GM21528 (cell line): ENCODE measurements at regions not wholly inside any gene's neighbourhood (a gene's known extent, or its start where the extent isn't known, plus 50 kb on each side); places are given as distances from the start of the nearest gene placed in this dataset.
"Not testable (repeated sequence)": the region's sequence is repeated elsewhere in the genome, so short reads cannot be mapped to it uniquely, and the experiment has no call there.

Experiments
- ATAC-seq: cut with Tn5 transposase; IDR thresholded peaks from one replicate; pipeline ENCODE4 v1.9.1; 2021; ENCODE audit warnings: mild to moderate bottlenecking, moderate library complexity; ENCODE audit not compliant: unreplicated experiment, low FRiP score

DNA sequence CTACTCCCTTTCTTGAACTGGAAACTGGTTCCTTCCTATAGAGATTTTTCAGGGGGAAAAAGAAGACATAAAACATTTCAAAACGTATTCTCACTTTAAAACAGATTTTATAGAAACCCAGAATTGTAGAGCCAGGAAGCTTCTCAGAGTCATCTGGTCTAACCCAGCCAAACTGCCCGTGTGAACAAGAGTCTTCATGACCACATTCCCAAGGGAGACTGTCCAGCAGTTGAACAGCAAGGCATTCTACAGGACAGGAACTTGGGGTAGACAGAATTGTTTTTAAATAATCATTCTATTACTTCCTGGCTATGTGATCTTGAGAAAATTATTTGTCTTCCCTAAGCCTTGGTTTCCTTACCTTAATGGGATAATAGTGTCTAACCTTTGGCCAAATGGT is 163.5 kb upstream of the IVNS1ABP start:
- ATAC-seq = no peak

DNA sequence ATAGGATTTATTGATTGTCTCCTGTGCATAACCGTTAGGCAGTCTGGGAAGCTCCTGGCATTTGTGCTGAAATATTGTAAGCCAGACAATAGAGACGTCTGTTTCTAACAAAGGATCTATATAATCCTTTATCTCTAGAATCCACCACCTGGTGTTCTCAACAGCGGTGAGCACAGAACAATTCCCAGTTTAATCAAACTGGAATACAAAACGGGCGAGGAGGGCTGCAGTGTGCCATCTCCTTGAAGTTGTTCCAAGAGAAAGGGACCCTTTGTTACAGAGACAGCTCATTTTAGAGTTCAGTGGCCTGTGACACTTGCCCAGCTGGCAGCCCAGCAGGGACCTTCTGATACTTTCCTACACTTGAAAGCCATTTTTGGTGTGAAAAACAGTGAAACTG is 162.8 kb upstream of the IVNS1ABP start:
- ATAC-seq = no peak

DNA sequence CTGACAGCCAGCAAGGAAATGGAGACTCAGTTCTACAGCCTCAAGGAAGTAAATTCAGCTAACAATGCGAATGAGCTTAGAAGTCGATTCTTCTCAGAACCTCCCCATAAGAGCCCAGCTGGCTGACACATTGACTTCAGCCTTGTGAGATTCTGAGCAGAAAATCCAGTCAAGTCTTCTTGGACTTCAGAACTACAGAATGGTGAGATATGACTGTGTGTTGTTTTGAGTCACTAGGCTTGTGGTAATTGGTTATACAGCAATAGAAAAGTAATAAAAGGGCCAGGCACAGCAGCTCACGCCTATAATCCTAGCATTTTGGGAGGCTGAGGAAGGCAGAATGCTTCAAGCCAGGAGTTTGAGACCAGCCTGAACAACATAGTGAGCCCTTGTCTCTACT is 161.8 kb upstream of the IVNS1ABP start:
- ATAC-seq = no peak

DNA sequence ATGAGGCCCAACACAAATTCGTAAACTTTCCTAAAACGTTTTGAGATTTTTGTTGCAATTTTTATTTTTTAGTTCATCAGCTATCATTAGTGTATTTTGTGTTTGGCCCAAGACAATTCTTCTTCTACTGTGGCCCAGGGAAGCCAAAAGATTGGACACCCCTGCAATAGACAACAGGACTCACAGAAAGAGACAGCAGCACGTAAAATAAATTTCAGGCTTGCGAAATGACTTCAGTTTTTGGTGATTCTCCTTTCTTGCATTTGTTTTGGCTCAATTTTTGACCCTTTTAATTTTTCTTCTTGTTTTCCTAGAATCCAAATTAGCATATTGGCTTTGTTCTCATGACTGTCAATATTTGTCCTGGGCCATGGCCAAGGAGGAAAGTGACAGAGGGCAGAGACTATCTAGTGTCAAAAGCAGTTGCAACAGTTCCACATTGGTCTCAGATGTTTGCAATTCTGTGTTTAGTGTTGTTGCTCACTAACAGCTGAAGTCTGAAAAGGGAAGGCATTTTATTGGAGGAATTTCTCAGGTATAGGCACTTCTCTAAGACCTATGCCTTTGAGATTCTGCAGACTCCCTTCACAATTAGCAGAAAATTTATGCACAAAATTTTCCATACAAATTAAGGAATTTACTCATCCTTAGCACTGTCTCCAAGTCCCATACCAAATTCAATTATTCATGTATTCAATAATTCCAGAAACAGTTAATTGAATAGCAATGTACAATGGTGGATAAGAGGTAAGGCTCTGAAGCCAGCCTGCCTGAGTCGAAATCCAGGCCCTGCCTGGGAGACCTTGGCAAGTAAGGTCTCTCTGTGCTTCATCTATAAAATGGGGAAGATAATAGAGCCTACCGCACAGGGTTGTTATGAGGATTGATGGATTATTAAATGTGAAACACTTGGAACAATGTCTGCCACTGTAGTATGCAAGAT is 160.9 kb upstream of the IVNS1ABP start:
- ATAC-seq = no peak

DNA sequence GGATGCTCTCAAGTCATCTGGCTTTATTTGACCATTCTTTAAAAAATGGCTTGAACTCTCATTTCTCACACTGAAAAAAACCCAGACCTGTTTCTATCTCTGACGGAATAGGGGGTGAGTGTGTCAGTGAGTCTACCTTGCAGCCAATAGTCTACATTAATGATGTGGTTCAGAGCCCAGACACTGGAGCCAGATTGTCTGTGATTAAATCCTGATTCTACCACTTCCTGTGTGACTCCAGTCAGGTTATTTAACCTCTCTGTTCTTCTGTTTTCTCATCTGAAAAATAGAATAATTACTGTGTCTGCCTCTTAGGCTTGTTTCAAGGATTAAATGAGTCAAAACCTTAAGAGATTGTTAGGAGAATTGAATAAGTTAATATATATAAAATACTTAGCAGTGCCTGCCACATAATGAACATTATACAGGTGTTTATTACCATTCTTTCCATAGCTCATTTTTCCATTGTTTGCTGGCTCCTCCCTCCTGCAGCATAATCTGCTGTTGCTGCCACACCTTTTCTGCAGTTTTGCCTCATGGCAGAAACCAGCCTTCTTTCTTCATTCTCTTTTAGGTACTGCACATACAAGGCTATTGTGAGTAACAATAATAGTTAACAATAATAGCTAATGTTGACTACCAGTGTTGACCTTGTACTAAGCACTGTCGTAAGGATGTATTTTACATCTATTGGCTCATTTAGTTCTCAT is 157.6 kb upstream of the IVNS1ABP start:
- ATAC-seq = no peak

DNA sequence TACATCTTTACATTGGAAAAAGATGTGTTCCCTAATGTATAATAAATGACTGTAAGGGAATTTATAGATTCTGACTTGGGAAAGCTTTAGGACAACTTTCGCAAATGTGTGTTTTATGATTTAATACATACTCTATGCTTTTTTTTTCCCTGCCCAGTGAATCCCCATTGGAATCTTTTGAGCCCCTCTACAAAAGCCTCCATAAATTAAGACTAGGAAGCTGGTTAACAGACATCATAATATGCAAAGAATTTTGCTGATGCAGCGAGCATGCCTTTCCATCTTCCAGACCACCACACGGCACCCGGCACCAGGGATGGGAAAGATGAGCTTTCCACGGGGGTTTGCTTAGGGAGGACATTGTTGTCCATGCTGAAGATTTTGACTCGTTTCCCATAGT is 156.1 kb upstream of the IVNS1ABP start:
- no peak for ATAC-seq

DNA sequence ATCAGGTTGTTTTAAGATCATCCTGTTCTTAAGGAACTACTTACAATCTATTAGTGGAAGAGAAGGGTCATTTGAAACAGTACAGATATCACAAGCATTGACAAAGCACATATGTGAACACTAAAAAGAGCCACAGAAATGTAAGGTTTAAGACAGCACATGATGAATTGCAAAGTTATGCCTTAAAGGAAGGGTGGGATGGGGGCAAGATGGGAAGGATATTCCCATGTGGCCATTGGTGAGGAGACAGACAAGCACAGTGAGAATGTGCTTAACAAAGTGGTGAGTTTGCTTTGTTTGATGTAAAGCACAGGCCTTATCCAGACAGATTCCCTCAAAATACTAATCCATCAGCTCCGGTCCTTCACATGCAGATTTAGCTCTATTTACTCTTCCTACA is 151.6 kb upstream of the IVNS1ABP start:
- ATAC-seq = no peak

DNA sequence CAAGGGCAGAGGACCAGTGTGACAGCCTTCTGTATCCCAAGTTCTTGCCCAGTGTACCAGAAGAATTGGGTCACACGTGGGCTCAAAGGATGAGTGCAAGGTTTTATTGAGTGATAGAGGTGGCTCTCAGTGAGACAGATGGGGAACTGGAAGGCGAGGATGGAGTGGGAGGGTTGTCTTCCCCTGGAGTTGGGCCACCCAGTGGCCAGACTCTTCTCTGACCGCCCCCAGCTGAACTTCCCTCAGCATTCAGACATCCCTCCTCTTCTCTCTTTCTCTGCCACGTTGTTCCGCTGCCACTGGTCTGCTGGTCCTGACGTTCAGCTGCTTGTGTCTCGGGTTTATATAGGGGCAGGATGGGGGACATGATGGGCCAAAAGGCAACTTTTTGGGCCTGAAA is 150.1 kb upstream of the IVNS1ABP start:
- ATAC-seq = no peak

DNA sequence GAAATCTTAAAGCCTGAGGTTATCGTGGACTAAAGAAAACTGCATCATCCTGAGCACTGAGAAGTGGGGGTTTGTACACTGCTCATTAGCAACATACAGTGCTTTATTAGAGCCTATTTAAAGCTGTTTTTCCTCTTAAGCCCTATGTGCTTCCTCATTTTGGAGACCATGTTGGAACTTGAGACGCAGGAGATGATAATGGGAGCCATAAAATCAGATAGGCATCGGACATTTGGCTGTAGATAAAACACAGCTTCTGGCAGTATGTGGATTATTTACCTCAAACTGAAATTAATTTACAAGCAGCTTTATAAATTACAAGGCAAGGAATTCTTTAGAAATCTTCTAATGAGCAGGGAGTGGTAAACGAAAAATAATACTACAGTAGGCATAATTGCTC is 147.7 kb upstream of the IVNS1ABP start:
- no peak for ATAC-seq

DNA sequence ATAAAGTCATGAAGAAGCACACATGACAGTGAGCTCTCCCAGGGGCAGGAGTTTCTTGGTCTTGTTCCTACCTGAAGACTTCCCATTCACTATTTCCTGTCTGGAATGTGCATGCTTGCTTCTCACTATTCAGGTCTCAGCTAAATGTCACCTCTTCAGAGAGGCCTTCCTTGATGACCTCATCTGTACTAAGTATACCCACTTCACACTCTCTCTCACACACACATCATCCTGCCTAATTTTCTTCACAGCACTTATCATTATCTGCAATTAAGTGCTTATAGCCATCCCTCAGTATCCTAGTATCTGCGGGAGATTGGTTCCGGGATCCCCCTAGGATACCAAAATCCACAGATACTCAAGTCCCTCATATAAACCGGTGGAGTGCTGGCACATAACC is 146.4 kb upstream of the IVNS1ABP start:
- no peak for ATAC-seq

DNA sequence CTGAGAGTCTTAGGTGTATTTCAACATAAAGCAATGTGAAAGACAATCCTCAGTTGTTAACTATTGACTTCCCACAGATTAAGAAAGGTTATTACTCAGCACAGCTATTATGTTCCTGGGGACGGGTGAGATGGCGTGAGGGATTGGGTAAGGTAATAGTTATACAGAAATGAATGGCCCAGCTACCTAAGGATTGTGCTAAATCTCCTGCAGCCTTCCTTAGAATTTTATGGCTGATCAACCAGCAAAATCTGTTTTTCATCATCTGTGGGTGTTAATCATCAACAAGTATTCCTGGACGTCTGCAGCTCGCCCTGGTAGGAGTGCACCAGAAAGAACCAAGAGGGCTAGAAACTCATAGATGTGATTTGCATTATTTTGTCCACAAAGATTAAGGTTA is 146.0 kb upstream of the IVNS1ABP start:
- ATAC-seq = no peak

DNA sequence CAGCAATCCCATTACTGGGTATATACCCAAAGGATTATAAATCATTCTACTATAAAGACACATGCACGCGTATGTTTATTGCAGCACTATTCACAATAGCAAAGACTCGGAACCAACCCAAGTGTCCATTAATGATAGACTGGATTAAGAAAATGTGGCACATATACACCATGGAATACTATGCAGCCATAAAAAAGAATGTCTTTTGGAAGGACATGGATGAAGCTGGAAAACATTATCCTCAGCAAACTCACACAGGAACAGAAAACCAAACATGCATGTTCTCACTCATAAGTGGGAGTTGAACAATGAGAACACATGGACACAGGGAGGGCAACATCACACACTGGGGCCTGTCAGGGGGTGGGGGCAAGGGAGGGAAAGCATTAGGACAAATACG is 143.7 kb upstream of the IVNS1ABP start:
- ATAC-seq = not testable (repeated sequence)

DNA sequence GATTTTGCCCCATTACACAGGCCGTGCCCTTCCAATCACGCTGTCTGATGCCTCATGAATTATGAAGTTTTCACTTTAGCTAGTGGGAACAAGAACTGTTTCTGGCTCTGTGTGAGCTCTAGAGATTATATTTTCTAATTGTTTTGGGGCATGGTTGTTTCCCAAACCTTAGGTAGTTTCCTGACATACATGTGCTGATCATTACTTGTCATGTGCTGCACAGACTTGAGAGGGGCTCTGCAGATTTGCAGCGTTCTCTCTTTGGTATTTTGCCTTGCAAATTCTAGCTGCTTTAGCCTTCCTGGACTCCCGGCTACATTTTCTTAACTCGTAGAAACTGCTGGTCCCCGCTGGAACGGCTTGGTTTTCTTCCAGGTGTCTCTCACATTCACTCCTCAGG is 142.1 kb upstream of the IVNS1ABP start:
- ATAC-seq = no peak

DNA sequence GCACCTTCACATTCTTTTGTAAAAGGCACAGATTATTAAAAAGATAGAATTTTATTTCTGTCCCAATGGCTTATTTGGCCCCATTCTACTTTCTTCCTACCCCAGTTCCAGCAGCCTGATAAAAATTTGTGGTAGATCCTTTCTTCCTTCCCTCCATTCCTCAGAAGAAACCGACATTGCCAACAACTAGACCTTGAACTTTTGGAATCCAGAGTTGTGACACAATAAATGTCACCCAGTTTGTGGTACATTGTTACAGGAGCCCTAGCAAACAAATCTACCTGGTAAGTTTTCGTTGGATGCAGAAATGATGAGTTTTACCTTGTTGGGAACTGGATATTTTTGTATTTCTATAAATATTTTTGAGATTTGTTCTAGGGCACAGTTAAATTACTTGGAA is 141.6 kb upstream of the IVNS1ABP start:
- no peak for ATAC-seq

DNA sequence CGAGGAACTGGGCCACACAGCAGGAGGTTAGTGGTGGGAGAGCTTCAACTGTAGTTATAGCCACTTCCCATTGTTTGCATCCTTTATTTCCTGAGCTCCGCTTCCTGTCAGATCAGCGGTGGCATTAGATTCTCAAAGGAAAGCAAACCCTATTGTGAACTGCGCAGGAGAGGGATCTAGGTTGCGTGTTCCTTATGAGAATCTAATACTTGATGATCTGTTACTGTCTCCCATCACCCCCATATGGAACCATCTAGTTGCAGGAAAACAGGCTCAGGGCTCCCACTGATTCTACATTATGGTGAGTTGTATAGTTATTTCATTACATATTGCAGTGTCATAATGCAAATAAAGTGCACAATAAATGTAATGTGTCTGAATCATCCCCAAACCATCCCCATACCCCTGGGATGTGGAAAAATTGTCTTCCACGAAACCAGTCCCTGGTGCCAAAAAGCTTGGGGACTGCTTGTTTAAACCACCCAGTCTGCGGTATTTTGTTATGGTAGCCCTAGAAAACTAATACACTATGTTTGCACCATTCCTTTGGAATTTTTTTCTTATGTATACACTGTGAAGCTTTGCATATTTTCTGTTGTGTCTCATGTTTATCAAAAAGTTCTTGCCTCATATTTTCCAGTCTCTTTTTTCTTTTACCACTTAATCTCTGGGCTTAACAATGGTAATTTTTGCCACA is 136.6 kb upstream of the IVNS1ABP start:
- ATAC-seq = no peak

DNA sequence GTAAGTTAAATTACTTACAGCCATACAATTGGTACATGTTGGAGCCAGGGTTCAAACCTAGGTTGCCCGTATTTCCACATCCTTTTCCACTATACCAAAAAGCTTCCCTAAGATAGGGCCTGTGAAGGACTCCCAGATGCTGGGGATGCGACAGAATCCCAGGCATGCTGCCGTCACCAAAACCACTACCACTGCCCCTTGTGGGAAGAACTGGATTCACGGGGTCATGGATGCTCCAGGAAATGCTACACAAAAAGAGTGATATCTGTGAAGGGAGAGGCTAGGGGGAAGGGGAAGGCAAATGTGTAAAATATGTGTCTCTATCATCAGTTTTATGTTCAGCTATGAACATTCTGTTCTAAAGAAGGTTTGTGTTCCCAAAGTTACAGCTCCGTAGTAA is 133.9 kb upstream of the IVNS1ABP start:
- ATAC-seq = no peak

DNA sequence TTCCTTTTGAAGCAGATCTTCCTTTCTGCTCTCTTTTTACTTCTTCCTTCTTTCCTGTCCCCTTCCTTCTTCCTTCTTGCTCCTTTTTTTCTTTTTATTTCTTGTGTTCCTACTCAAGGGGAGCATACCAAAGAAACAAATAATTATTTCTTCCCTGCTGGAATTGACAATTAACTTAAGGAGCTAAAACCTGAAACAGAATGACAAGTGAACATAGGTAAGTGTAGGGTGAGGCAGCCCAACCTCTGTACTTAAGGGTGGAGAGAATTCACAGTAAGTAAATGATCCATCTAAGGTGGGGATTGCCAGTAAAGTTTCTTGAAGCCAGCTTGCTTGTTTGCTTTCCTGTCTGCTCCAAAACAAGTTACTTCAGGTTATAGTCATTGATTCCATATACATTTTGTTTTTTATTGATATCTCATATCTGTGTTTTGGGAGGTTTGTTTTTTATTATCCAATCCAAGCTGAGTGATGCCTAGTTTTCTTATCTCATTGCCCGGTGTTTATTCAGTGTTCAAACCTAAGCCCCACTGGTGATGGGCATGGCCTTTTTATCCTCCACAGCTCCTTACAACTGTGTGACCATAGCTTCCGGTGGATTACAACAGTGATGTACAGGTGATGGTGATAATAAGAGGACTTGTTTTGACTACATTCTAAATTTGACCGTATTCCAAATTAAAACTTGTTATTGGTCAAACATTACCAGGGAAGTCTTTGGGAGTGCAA is 133.2 kb upstream of the IVNS1ABP start:
- ATAC-seq = no peak

DNA sequence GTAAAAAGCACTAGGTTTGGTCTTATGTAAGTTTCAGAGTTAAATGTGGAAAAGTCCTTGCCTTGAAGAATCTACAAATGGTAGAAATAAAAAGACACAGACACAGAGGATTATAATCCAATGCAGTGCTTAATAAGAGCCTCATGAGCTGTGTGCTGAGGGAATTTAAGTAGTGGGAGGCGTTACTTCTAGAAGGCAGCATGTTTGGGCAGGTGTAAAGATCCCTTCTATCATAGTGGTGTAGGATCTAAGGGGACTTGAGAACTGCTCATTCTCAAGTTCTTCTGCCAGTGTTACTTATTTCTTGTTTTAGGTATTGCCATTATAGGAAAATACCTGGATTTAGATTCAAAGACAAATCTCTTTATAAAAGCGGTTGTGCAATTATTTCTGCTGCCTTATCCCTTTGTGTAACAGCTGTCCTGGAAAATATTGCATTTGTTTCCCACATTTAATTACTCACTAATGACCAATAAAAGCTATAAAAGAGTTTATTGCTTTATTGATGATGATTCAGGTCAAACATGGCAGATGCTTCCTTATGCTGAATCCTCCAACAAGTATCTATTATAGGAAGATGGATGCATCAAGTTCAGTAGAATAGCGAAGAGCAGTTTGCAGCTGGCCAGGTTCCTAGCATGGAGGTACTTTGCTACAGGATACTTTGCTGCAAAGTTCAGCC is 132.5 kb upstream of the IVNS1ABP start:
- no peak for ATAC-seq

DNA sequence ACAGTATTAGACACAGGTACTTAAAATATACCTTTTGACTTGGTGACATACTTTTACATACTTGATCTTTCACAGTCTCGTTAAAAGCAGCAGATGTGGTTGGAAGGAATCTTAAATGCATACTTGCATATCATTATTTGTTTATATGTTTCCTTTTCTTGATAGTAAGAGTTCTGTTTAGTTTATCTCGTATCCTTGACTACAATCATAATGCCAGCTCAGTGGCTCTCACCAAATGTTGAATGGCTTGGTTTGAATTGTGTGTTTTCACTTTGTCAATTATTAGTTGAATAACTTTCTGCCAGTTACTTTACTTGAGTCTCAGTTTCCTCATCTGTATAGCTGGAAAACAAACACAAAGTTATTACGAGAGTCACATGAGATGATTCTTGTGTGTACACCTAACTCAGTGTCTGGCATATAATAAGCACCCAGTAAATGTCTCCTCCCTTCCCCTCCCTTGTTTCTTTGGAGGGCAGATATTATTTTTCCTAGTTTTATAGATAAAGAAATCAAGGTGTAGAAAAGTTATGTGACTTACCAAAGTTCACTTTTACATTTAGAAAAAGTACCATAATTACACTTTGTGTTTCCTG is 131.6 kb upstream of the IVNS1ABP start:
- no peak for ATAC-seq

DNA sequence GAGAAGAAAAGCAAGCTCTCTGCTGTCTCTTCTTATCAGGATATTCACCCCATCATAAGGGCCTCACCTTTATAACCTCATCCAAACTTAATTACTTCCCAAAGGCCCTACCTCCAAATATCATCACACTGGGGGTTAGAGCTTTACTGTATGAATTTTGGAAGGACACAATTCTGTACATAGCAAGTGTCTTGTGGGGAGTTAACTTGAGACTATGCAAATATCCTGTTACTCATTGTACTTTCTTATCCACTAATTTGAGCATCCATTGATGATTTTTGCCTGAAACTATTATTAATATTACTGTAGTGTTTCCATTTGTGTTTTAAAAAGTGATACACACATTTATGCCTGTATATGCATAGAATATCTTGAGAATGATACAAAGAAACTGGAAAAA is 129.1 kb upstream of the IVNS1ABP start:
- no peak for ATAC-seq
